ENCODE measurements at regions not wholly inside any gene's neighbourhood (a gene's known extent, or its start where the extent isn't known, plus 50 kb on each side); places are given as distances from the start of the nearest gene placed in this dataset.
"Not testable (repeated sequence)": the region's sequence is repeated elsewhere in the genome, so short reads cannot be mapped to it uniquely, and the experiment has no call there.

DNA sequence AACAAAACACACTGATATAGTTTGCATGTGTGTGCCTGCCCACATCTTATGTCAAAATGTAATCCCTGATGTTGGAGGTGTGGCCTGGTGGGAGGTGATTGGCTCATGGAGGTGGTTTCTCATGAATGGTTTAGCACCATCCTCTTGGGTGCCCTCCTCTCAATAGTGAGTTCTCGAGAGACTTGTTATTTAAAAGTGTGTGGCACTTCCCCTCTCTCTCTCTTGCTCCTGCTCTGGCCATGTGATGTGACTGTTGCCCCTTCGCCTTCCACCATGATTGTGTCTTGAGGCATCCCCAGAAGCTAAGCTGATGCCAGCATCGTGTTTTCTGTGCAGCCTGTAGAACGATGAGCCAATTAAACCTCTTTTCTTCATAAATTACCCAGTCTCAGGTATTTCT, 454.1 kb upstream of the DCN start:
- Histone ChIP-seq H3K27me3 (no peaks in the 10 kb centered on the region), H3K36me3 (no peaks in the 10 kb centered on the region), H3K27ac (no peak overlapping the region), H3K9me3 (no peaks in the 10 kb centered on the region), H3K4me1 (no peaks in the 10 kb centered on the region), H3K4me3 (no peak overlapping the region)
- no peak for ATAC-seq
- WGBS, 2 donors, result 80 to 86% methylated on average over 4 of the region's 4 CpGs
- no peak for DNase-seq
- intact Hi-C loops (cut with DNase I), result no loop called here
- TF ChIP-seq, protein P1, sequence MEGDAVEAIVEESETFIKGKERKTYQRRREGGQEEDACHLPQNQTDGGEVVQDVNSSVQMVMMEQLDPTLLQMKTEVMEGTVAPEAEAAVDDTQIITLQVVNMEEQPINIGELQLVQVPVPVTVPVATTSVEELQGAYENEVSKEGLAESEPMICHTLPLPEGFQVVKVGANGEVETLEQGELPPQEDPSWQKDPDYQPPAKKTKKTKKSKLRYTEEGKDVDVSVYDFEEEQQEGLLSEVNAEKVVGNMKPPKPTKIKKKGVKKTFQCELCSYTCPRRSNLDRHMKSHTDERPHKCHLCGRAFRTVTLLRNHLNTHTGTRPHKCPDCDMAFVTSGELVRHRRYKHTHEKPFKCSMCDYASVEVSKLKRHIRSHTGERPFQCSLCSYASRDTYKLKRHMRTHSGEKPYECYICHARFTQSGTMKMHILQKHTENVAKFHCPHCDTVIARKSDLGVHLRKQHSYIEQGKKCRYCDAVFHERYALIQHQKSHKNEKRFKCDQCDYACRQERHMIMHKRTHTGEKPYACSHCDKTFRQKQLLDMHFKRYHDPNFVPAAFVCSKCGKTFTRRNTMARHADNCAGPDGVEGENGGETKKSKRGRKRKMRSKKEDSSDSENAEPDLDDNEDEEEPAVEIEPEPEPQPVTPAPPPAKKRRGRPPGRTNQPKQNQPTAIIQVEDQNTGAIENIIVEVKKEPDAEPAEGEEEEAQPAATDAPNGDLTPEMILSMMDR (IDR thresholded peaks at IDR 0.05), result no peak
- FAIRE-seq, result no peak

DNA sequence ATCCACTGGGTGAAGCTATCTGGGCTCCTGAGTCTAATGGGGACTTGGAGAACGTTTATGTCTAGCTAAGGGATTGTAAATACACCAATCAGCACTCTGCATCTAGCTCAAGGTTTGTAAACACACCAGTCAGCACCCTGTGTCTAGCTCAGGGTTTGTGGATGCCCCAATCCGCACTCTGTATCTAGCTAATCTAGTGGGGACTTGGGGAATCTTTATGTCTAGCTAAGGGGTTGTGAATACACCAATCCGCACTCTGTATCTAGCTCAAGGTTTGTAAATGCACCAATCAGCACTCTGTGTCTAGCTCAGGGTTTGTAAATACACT, 451.7 kb upstream of the DCN start:
- not testable (repeated sequence) for FAIRE-seq

DNA sequence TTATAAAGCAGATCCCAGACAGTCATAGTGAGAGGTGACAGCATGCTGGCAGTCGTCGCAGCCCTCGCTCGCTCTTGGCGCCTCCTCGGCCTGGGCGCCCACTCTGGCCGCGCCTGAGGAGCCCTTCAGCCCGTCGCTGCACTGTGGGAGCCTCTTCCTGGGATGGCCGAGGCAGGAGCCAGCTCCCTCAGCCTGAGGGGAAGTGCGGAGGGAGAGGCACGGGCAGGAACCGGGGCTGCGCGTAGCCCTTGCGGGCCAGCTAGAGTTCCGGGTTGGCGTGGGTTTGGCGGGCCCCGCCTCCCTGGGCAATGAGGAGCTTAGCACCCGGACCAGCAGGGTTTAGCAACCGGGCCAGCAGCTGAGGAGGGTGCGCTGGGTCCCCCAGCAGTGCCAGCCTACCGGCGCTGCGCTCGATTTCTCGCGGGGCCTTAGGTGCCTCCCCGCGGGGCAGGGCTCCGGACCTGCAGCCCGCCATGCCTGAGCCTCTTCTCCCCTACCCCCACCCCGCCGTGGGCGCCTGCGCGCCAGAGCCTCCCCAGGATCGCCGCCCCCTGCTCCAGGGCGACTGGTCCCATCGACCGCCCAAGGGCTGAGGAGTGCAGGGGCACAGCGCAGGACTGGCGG, 451.2 kb upstream of the DCN start:
- TF ChIP-seq, protein P1 (IDR thresholded peaks at IDR 0.05), result no peak
- Histone ChIP-seq H3K27ac (no peak overlapping the region), H3K4me3 (no peak overlapping the region), H3K4me1 (no peaks in the 10 kb centered on the region), H3K27me3 (no peaks in the 10 kb centered on the region), H3K9me3 (no peaks in the 10 kb centered on the region), H3K36me3 (no peaks in the 10 kb centered on the region)
- ATAC-seq (no peak), FAIRE-seq (no peak), DNase-seq (peak in 3 of 6 donors; percentile 24 to 75 (median 53))
- 96 to 97% methylated on average over 45 to 47 of the region's 47 CpGs for WGBS, 2 donors
- intact Hi-C loops (cut with DNase I), result no loop called here

More for the DNA sequence above, 451.7 kb upstream of the DCN start:
- H3K36me3 ChIP-seq; H3K4me3 ChIP-seq; H3K27ac ChIP-seq; DNase-seq; H3K4me1 ChIP-seq; ATAC-seq; H3K27me3 ChIP-seq; H3K9me3 ChIP-seq; intact Hi-C loops (cut with DNase I): not testable (repeated sequence)
- WGBS, 2 donors, result 70 to 77% methylated on average over 3 of the region's 3 CpGs

DNA sequence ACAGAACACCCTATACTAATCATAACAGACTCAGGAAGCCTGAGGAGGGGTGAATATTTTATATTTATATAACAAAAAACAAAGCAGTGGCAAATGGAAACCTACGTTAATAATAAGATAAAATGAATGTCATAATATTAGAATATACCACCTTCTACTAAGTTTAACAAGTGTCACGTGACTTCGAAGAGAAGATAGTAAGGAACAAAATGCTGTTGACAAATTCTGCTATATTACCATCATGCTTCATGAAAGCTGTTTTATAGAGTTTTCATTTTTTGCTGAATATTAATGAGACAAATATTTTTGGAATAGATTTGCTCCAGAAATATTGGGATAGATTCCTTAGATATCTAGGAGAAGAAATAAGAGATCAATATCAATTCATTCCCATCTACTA, 450.6 kb upstream of the DCN start:
- H3K36me3 ChIP-seq, result no peaks in the 10 kb centered on the region
- intact Hi-C loops (cut with DNase I), result no loop called here
- no peaks in the 10 kb centered on the region for H3K9me3 ChIP-seq
- H3K27ac ChIP-seq, result no peak overlapping the region
- DNase-seq (no peak), FAIRE-seq (no peak), ATAC-seq (no peak)
- no peak overlapping the region for H3K4me3 ChIP-seq
- TF ChIP-seq, protein P1 (IDR thresholded peaks at IDR 0.05), result no peak
- H3K4me1 ChIP-seq, result no peaks in the 10 kb centered on the region
- WGBS, 2 donors, result 82 to 86% methylated on average over 3 of the region's 3 CpGs
- no peaks in the 10 kb centered on the region for H3K27me3 ChIP-seq

DNA sequence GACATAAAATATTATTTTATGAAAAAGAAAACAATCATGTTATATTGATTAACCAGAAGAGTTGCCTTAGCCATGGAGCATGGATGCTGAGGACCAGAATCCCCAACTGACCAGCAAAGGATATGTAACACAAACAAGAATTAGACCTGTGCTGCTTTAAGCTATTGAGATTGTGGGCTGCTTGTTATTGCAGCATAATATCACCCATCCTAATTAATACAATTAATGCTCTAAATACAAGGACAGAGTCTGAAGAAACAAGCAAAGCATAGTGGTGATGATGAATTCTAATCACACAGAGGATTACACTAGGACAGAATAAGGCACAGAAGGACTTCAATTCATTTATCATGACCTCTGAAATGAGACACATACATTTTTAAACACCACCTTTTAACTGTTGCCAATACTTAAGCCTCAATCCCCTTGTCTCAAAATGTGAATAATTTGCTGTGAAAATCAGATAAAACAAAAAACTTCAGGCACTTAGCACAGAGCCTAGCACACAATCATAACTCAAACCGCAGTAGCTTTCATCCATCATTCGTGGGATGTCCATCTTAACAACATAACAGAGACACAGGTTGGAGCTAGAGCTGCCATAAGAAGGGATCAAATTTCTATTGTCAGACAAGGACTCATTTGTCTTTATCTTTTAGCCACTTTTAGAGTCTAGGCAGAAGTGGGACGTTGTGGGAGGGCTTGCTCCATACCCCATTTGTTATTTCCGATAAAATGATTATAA, 449.6 kb upstream of the DCN start:
- Histone ChIP-seq H3K27ac (no peak overlapping the region), H3K27me3 (no peaks in the 10 kb centered on the region), H3K4me3 (no peak overlapping the region), H3K9me3 (no peaks in the 10 kb centered on the region), H3K36me3 (no peaks in the 10 kb centered on the region), H3K4me1 (no peaks in the 10 kb centered on the region)
- TF ChIP-seq, protein P1 (IDR thresholded peaks at IDR 0.05), result no peak
- intact Hi-C loops (cut with DNase I), result no loop called here
- ATAC-seq (no peak), FAIRE-seq (no peak), DNase-seq (no peak)
- WGBS, 2 donors, result 75 to 85% methylated on average over 4 of the region's 4 CpGs

Data from pancreas (tissue), 10 donors.